WTC11 (cell line): ENCODE measurements at regions not wholly inside any gene's neighbourhood (a gene's known extent, or its start where the extent isn't known, plus 50 kb on each side); places are given as distances from the start of the nearest gene placed in this dataset.

Experiments used
- ATF3 ChIP-seq: sonication (generic); formaldehyde crosslinking; conservative IDR thresholded peaks from 2 replicates; pipeline ENCODE4 v1.8.1; 2022; ENCODE audit warnings: mild to moderate bottlenecking, missing genetic modification reagents
- CTCF ChIP-seq: fragments of 200-600 bp; IDR thresholded peaks from 2 replicates; pipeline ENCODE4 v1.8.0; 2022; ENCODE audit warnings: antibody characterized with exemption
- E2F4 ChIP-seq: sonication (generic); formaldehyde crosslinking; IDR thresholded peaks from 2 replicates; pipeline ENCODE4 v1.8.1; 2022; ENCODE audit warnings: low read depth, mild to moderate bottlenecking, moderate library complexity, missing genetic modification reagents, borderline replicate concordance
- E2F5 ChIP-seq: sonication (generic); formaldehyde crosslinking; IDR thresholded peaks from 2 replicates; pipeline ENCODE4 v1.8.1; 2022; ENCODE audit warnings: mild to moderate bottlenecking, moderate library complexity, missing genetic modification reagents
- HMGA2 ChIP-seq: fragments of 250-450 bp; sonication (Bioruptor Pico); IDR thresholded peaks from 2 replicates; pipeline ENCODE4 v1.4.0; 2021; ENCODE audit warnings: mild to moderate bottlenecking, moderate library complexity
- IRF1 ChIP-seq: sonication (generic); formaldehyde crosslinking; IDR thresholded peaks from 2 replicates; pipeline ENCODE4 v1.8.0; 2023; ENCODE audit warnings: missing genetic modification reagents
- ZNF121 ChIP-seq: sonication (generic); formaldehyde crosslinking; IDR thresholded peaks from 2 replicates; pipeline ENCODE4 v1.8.0; 2023; ENCODE audit warnings: missing genetic modification reagents
- ZNF671 ChIP-seq: fragments of 250-450 bp; sonication (Bioruptor Pico); IDR thresholded peaks from 2 replicates; pipeline ENCODE4 v1.8.0; 2021; ENCODE audit warnings: mild to moderate bottlenecking
- TF ChIP-seq, protein P1 (sequence below): fragments of 250-450 bp; sonication (Bioruptor Pico); IDR thresholded peaks from 2 replicates; pipeline ENCODE4 v1.9.0; 2021; ENCODE audit warnings: mild to moderate bottlenecking

DNA sequence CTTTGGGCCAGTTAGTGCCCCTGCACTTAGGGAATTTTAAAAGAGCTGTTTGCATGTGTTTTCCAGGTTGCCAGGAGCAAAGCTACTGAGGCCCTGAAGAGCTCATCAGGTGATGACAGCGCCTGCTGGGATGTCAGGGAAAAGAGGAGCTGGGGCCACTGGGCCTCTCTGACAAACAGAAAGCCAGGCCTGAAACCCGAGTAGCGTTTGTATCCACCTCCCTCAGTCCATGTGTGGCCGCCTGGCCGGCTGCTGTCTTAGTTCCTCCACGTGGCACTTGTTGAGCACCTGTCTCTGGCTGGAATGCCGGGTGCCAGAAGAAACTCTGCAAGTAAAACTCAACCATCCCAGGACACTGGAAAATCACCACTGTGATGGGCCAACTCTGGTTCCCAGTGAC lies 601.2 kb downstream of the CDH26 start:
- TF ChIP-seq CTCF (no peak), ATF3 (CRISPR knock-in tag) (no peak), E2F5 (CRISPR knock-in tag) (no peak), E2F4 (CRISPR knock-in tag) (no peak), ZNF121 (CRISPR knock-in tag) (no peak), IRF1 (CRISPR knock-in tag) (no peak), ZNF671 (CRISPR knock-in tag) (no peak), HMGA2 (CRISPR knock-in tag) (no peak)
- TF ChIP-seq, protein P1, sequence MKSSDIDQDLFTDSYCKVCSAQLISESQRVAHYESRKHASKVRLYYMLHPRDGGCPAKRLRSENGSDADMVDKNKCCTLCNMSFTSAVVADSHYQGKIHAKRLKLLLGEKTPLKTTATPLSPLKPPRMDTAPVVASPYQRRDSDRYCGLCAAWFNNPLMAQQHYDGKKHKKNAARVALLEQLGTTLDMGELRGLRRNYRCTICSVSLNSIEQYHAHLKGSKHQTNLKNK (CRISPR knock-in tag): no peak
